OCI-LY3 (cell line): ENCODE measurements at regions not wholly inside any gene's neighbourhood (a gene's known extent, or its start where the extent isn't known, plus 50 kb on each side); places are given as distances from the start of the nearest gene placed in this dataset.

Source experiments
- CTCF ChIP-seq: fragments of 200-600, 300-600 bp; sonication (generic); IDR thresholded peaks from 2 replicates; pipeline ENCODE4 v1.5.1; 2014; ENCODE audit warnings: antibody characterized with exemption, low read length, low read depth
- EZH2phosphoT487 ChIP-seq: fragments of 200-600 bp; shearing (Covaris generic); IDR thresholded peaks from 2 replicates; pipeline ENCODE4 v1.6.1; 2018; ENCODE audit warnings: antibody characterized with exemption, mixed run types, low read depth

DNA sequence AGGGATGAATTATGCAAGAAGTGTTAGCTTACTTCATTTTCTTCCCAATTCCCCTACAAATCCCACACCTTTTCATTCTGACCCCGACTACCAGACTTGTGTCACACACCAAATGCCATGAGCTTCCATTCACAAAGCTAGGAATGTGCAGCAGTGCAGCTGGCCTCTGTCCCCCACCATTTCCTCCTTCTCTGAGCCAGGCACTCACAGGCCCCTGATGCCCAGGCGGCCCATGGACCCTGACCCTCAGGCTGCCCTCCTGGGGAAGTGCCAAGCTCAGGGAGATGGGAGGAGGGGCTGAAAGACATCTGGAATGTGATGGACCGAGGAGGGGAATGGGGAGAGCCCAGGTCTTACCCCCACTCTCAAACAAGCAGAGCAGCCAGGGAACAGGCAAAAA, 67.0 kb upstream of the BCOR start:
- TF ChIP-seq CTCF (no peak), EZH2phosphoT487 (no peak)
